ENCODE measurements at regions not wholly inside any gene's neighbourhood (a gene's known extent, or its start where the extent isn't known, plus 50 kb on each side); places are given as distances from the start of the nearest gene placed in this dataset.

GRCh38 chr6:133017581-133017980 is 203.2 kb downstream of the RPS12 start:
- H3F3A ChIP-seq (replicated peaks; ENCODE audit: insufficient read depth) = no peaks in the 10 kb centered on the region
- no peaks in the 10 kb centered on the region for H4K20me1 ChIP-seq (ENCODE audit: insufficient read depth)
- no peaks in the 10 kb centered on the region for H3K9me2 ChIP-seq
- no peaks in the 10 kb centered on the region for H3K4me1 ChIP-seq (ENCODE audit: control insufficient read depth in 1 of 2, insufficient read depth in 2 of 2, low read depth in 1 of 2, low read length in 1 of 2)
- H3K4me3 ChIP-seq (ENCODE audit: low read depth in 2 of 2, low read length in 1 of 2) = no peak overlapping the region
- H3K79me2 ChIP-seq (ENCODE audit: insufficient read depth) = no peaks in the 10 kb centered on the region
- TF ChIP-seq, protein P1, sequence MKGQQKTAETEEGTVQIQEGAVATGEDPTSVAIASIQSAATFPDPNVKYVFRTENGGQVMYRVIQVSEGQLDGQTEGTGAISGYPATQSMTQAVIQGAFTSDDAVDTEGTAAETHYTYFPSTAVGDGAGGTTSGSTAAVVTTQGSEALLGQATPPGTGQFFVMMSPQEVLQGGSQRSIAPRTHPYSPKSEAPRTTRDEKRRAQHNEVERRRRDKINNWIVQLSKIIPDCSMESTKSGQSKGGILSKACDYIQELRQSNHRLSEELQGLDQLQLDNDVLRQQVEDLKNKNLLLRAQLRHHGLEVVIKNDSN (IDR thresholded peaks at IDR 0.05; ENCODE audit: borderline replicate concordance, low read depth) = no peak
- TF ChIP-seq POLR2AphosphoS5 (IDR thresholded peaks at IDR 0.05; ENCODE audit: low read depth, low read length) = no peak
- no peak overlapping the region for H3K4me2 ChIP-seq
- no peaks in the 10 kb centered on the region for H3K9me3 ChIP-seq
- H3K27ac ChIP-seq (ENCODE audit: low read depth in 2 of 2, low read length in 1 of 2) = no peak overlapping the region
- H3K36me3 ChIP-seq (replicated peaks in 1 of 2; ENCODE audit: control insufficient read depth in 1 of 2, insufficient read depth in 2 of 2, low read length in 1 of 2) = no peaks in the 10 kb centered on the region
- 27% methylated on average over 5 of the region's 5 CpGs for WGBS (ENCODE audit: low lambda C conversion rate)
- CTCF ChIA-PET = no interaction called here
- H3K27me3 ChIP-seq (ENCODE audit: insufficient read depth) = no peaks in the 10 kb centered on the region
- H3K9ac ChIP-seq = no peak overlapping the region
- no peak overlapping the region for H2AFZ ChIP-seq (ENCODE audit: low read depth)
- POLR2A ChIA-PET = no interaction called here
- DNase-seq = no peak

DNA sequence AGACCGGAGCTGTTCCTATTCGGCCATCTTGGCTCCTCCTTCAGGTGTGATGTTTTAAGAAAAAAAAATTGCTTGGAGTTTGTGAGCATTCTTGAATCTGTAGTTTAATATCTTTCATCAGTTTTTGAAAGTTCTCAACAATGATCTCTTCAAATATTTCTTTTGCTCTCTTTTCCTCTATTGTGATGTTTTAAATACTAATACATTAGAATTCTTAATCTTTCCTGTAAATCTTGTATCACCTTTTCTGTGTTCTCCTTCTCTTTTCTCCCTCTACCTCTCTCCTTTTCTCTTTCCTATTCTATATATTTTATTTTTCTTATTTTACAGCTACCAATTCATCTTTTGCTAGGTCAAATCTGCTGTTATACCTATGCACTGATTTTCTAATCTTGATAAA is 212.3 kb downstream of the RPS12 start:
- WGBS (ENCODE audit: low lambda C conversion rate) = 33% methylated on average over 1 of the region's 2 CpGs
- no peaks in the 10 kb centered on the region for H3F3A ChIP-seq (replicated peaks; ENCODE audit: insufficient read depth)

DNA sequence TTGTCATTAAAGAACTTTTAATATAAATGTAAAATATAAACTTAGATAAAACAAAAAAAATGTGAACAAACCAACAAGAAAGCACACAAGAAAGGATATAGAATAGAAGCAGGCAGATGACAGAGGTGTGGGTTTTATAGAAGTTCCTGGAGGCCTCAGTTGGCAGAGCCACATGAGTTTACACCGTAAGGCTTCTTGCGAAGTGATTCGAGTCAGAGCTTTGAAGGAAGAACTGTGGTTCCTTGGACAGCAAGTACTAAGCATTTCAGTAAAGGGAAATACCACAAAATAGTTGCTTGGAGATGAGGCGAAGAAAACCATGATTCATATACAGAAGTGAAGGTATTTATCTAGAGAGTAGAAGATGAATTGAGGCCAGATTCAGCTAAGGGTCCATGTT is 207.9 kb upstream of the EYA4 start:
- 85% methylated on average over 4 of the region's 4 CpGs for WGBS (ENCODE audit: low lambda C conversion rate)
- Histone ChIP-seq H3K36me3 (replicated peaks in 1 of 2; ENCODE audit: control insufficient read depth in 1 of 2, insufficient read depth in 2 of 2, low read length in 1 of 2) (no peaks in the 10 kb centered on the region), H3K4me2 (no peak overlapping the region), H2AFZ (ENCODE audit: low read depth) (no peak overlapping the region), H3F3A (replicated peaks; ENCODE audit: insufficient read depth) (no peaks in the 10 kb centered on the region), H3K27ac (ENCODE audit: low read depth in 2 of 2, low read length in 1 of 2) (no peak overlapping the region), H3K27me3 (ENCODE audit: insufficient read depth) (no peaks in the 10 kb centered on the region), H3K9me2 (no peaks in the 10 kb centered on the region), H3K9ac (no peak overlapping the region), H4K20me1 (ENCODE audit: insufficient read depth) (no peaks in the 10 kb centered on the region), H3K79me2 (ENCODE audit: insufficient read depth) (no peaks in the 10 kb centered on the region), H3K4me3 (ENCODE audit: low read depth in 2 of 2, low read length in 1 of 2) (no peak overlapping the region), H3K4me1 (ENCODE audit: control insufficient read depth in 1 of 2, insufficient read depth in 2 of 2, low read depth in 1 of 2, low read length in 1 of 2) (no peaks in the 10 kb centered on the region), H3K9me3 (no peaks in the 10 kb centered on the region)
- ChIA-PET POLR2A (no interaction called here), CTCF (interaction anchor here (1.3 kb wide), 1 partner anchor 9 kb away, joined by 4 read pairs; no protein-coding TSS in a partner anchor)
- no peak for DNase-seq
- no peak for TF ChIP-seq MXI1 (IDR thresholded peaks at IDR 0.05; ENCODE audit: low read depth, low read length)
- no peak for TF ChIP-seq RAD21 (IDR thresholded peaks at IDR 0.05; ENCODE audit: low read length)

More for the DNA sequence above, 212.3 kb downstream of the RPS12 start:
- Histone ChIP-seq H3K9ac (no peak overlapping the region), H3K27ac (ENCODE audit: low read depth in 2 of 2, low read length in 1 of 2) (no peak overlapping the region), H3K79me2 (ENCODE audit: insufficient read depth) (no peaks in the 10 kb centered on the region), H3K9me3 (no peaks in the 10 kb centered on the region), H2AFZ (ENCODE audit: low read depth) (no peak overlapping the region), H3K4me3 (ENCODE audit: low read depth in 2 of 2, low read length in 1 of 2) (no peak overlapping the region), H3K9me2 (no peaks in the 10 kb centered on the region), H3K4me1 (ENCODE audit: control insufficient read depth in 1 of 2, insufficient read depth in 2 of 2, low read depth in 1 of 2, low read length in 1 of 2) (no peaks in the 10 kb centered on the region), H3K36me3 (replicated peaks in 1 of 2; ENCODE audit: control insufficient read depth in 1 of 2, insufficient read depth in 2 of 2, low read length in 1 of 2) (no peaks in the 10 kb centered on the region), H3K4me2 (no peak overlapping the region), H3K27me3 (ENCODE audit: insufficient read depth) (no peaks in the 10 kb centered on the region), H4K20me1 (ENCODE audit: insufficient read depth) (no peaks in the 10 kb centered on the region)
- no peak for TF ChIP-seq NFIC (IDR thresholded peaks at IDR 0.05; ENCODE audit: borderline replicate concordance)
- TF ChIP-seq TEAD4 (IDR thresholded peaks at IDR 0.05; ENCODE audit: borderline replicate concordance, insufficient read depth) = no peak
- no peak for TF ChIP-seq NRF1 (IDR thresholded peaks at IDR 0.05; ENCODE audit: low read depth, low read length)
- TF ChIP-seq ELF1 (IDR thresholded peaks at IDR 0.05) = no peak
- no peak for TF ChIP-seq GATA2 (CRISPR knock-in tag; IDR thresholded peaks at IDR 0.05)
- DNase-seq = no peak
- ChIA-PET CTCF (no interaction called here), POLR2A (no interaction called here)

All from SK-N-SH (cell line).